GM12878 (cell line): ENCODE measurements at regions not wholly inside any gene's neighbourhood (a gene's known extent, or its start where the extent isn't known, plus 50 kb on each side); places are given as distances from the start of the nearest gene placed in this dataset.

ENCODE experiments used
- ATAC-seq: fragments of 200-7000 bp; cut with Tn5 transposase; 3 replicates; pipeline ENCODE4 v1.9.1; 2020; ENCODE audit warnings: mild to moderate bottlenecking, moderate library complexity
- BruUV-seq: library from RNA; stranded (reverse); fragments of 400-500 nt; replicated peaks from 2 replicates; lab custom pipeline; 2021; lab: Mats Ljungman, UMichigan
- CTCF ChIA-PET: fragments of 300-600 bp; sonication (Branson Sonifier 250); formaldehyde crosslinking; extraction: SDS; loops from one replicate; lab custom pipeline; 2021; ENCODE audit warnings: inconsistent platforms; lab: Yijun Ruan, JAX
- POLR2A ChIA-PET: fragments of 350-600 bp; formaldehyde crosslinking; extraction: SDS; loops from one replicate; lab custom pipeline; 2021; ENCODE audit warnings: inconsistent platforms; lab: Charles Lee
- RAD21 ChIA-PET: fragments of 300-600 bp; sonication (Branson Sonifier 250); formaldehyde crosslinking; loops from one replicate; lab custom pipeline; 2023; ENCODE audit warnings: antibody characterized with exemption; ENCODE audit not compliant: unreplicated experiment; lab: Charles Lee
- SMC1A ChIA-PET: fragments of 300-600 bp; sonication (Branson Sonifier 250); formaldehyde crosslinking; loops from one replicate; lab custom pipeline; 2023; ENCODE audit not compliant: unreplicated experiment, uncharacterized antibody; lab: Charles Lee
- DNase-seq: peaks from one replicate; pipeline ENCODE4 v3.0.0-alpha.2; 2011; ENCODE audit warnings: low read depth, low spot score
- FAIRE-seq: peaks from 3 replicates; lab custom pipeline; 2011; peaks lifted over from hg19 to GRCh38; lab: Jason Lieb, UNC
- H2AFZ ChIP-seq: 2 replicates; pipeline ENCODE4 v1.6.0; 2011; ENCODE audit warnings: low read depth, low read length, control low read depth; ENCODE audit not compliant: control insufficient read depth
- H3K27ac ChIP-seq: 2 replicates; pipeline ENCODE4 v1.5.1; 2011; ENCODE audit warnings: control low read depth; ENCODE audit not compliant: control insufficient read depth, insufficient read depth
- H3K27me3 ChIP-seq, 2 experiments: replicated peaks in 1 of 2; 2 replicates each; pipeline versions ENCODE4 v1.6.0 to v1.6.1; 2011; ENCODE audit warnings: low read length in 1 of 2; ENCODE audit not compliant: control insufficient read depth in 2 of 2, insufficient read depth in 2 of 2
- H3K36me3 ChIP-seq, 2 experiments: 2 replicates each; pipeline ENCODE4 v1.5.1; 2011; ENCODE audit warnings: low read length in 1 of 2; ENCODE audit not compliant: control insufficient read depth in 2 of 2, insufficient read depth in 2 of 2
- H3K4me1 ChIP-seq: 2 replicates; pipeline ENCODE4 v1.6.1; 2011; ENCODE audit warnings: mild to moderate bottlenecking, low read length, moderate library complexity, mixed read lengths; ENCODE audit not compliant: control insufficient read depth, insufficient read depth
- H3K4me2 ChIP-seq: 2 replicates; pipeline ENCODE4 v1.6.0; 2011; ENCODE audit warnings: control low read depth; ENCODE audit not compliant: control insufficient read depth, insufficient read depth
- H3K4me3 ChIP-seq: fragments of 200-600 bp; sonication (generic); 2 replicates; pipeline ENCODE4 v1.5.1; 2016
- H3K79me2 ChIP-seq: 2 replicates; pipeline ENCODE4 v1.6.0; 2011; ENCODE audit warnings: low read length; ENCODE audit not compliant: control insufficient read depth, insufficient read depth
- H3K9ac ChIP-seq: 2 replicates; pipeline ENCODE4 v1.8.0; 2011; ENCODE audit warnings: low read length, control low read depth, mixed read lengths; ENCODE audit not compliant: control insufficient read depth, insufficient read depth
- H3K9me3 ChIP-seq: replicated peaks from 3 replicates; pipeline ENCODE4 v1.5.1; 2011; ENCODE audit warnings: mild to moderate bottlenecking, low read length; ENCODE audit not compliant: control insufficient read depth, insufficient read depth
- H4K20me1 ChIP-seq: 2 replicates; pipeline ENCODE4 v1.6.0; 2011; ENCODE audit not compliant: control insufficient read depth, insufficient read depth
- ASH2L ChIP-seq: fragments of 300-600, 200-600 bp; sonication (generic); IDR thresholded peaks from 2 replicates; pipeline ENCODE4 v1.6.1; 2017; ENCODE audit warnings: low read depth, mild to moderate bottlenecking, borderline replicate concordance
- EGR1 ChIP-seq, 2 experiments: IDR thresholded peaks; 1 replicate in 1 of 2; 2 replicates in 1 of 2; pipeline ENCODE4 v1.6.1; 2011 to 2012; ENCODE audit warnings: low read depth in 2 of 2, low read length in 2 of 2, borderline replicate concordance in 1 of 2, mild to moderate bottlenecking in 1 of 2, moderate library complexity in 1 of 2
- IRF4 ChIP-seq: IDR thresholded peaks from 2 replicates; pipeline ENCODE4 v1.6.1; 2011; ENCODE audit warnings: low read depth, low read length
- JUNB ChIP-seq: IDR thresholded peaks from 2 replicates; pipeline ENCODE4 v1.6.1; 2016; ENCODE audit warnings: antibody characterized with exemption, mild to moderate bottlenecking
- whole genome bisulfite sequencing: methylation state at CpG from one replicate; pipeline ENCODE4 v1.1.6; 2016; ENCODE audit warnings: low lambda C conversion rate; ENCODE audit not compliant: insufficient replicate concordance, insufficient coverage; ENCODE audit errors: missing lambda C conversion rate; 5-methylcytosine and 5-hydroxymethylcytosine counted together
- in situ Hi-C: fragments of 300-500 bp; cut with MboI; formaldehyde crosslinking; loops from 9 replicates; pipeline ENCODE4 v1.14.3; 2018; ENCODE audit warnings: mixed read lengths
- intact Hi-C: fragments of 100-400 bp; cut with micrococcal nuclease; formaldehyde crosslinking; loops from one replicate; pipeline ENCODE4 v1.14.2; 2022; ENCODE audit not compliant: unreplicated experiment
- TF ChIP-seq, protein P1 (sequence below): IDR thresholded peaks from 2 replicates; pipeline ENCODE4 v1.6.1; 2011; ENCODE audit warnings: borderline replicate concordance, low read depth, mild to moderate bottlenecking, moderate library complexity, low read length; ENCODE audit not compliant: insufficient read depth, poor library complexity, severe bottlenecking
- TF ChIP-seq, protein P2 (sequence below): fragments of 450-650 bp; IDR thresholded peaks from 2 replicates; pipeline ENCODE4 v1.6.1; 2017; ENCODE audit warnings: mild to moderate bottlenecking, low read depth, inconsistent platforms; ENCODE audit not compliant: poor library complexity, severe bottlenecking

DNA sequence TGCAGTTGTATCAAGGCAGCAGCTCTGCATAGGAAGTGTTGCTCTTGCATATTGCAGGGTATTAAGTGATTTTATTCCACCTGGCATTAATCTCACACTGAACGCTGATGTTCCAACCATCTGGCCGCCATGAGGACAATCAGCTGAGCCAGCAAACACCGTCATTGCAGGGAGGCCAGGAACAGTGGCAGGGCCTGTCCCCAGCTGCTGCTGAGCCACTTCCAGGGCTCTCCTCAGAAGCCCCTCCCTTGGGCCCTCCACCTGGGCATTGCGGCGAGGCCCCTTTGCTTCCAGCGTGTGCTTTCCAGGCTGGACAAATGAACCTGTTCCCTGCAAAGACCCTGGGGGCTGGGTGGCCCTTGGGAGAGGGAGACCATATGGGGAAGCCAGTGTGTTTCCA lies 171.6 kb upstream of the C1orf174 start:
- WGBS = 18% methylated on average over 6 of the region's 6 CpGs
- H3K27me3 ChIP-seq = no peaks in the 10 kb centered on the region
- ChIA-PET SMC1A (no interaction called here), CTCF (no interaction called here), RAD21 (no interaction called here), POLR2A (no interaction called here)
- no peak for ATAC-seq
- TF ChIP-seq, protein P1, sequence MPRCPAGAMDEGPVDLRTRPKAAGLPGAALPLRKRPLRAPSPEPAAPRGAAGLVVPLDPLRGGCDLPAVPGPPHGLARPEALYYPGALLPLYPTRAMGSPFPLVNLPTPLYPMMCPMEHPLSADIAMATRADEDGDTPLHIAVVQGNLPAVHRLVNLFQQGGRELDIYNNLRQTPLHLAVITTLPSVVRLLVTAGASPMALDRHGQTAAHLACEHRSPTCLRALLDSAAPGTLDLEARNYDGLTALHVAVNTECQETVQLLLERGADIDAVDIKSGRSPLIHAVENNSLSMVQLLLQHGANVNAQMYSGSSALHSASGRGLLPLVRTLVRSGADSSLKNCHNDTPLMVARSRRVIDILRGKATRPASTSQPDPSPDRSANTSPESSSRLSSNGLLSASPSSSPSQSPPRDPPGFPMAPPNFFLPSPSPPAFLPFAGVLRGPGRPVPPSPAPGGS = no peak
- TF ChIP-seq EGR1 (IDR thresholded peaks at IDR 0.05; ENCODE audit: borderline replicate concordance in 1 of 2, low read depth in 2 of 2, low read length in 2 of 2) (no peak), ASH2L (no peak), IRF4 (no peak)
- H3K36me3 ChIP-seq = no peaks in the 10 kb centered on the region
- no peak for FAIRE-seq
- H2AFZ ChIP-seq = no peak overlapping the region
- DNase-seq = no peak
- no TSS peak for BruUV-seq
- H3K9me3 ChIP-seq = no peaks in the 10 kb centered on the region; the same call in 2 of the 3 replicates
- H4K20me1 ChIP-seq = no peaks in the 10 kb centered on the region
- no peak overlapping the region for H3K4me3 ChIP-seq
- no peaks in the 10 kb centered on the region for H3K4me1 ChIP-seq
- intact Hi-C loops = no loop called here
- in situ Hi-C loops = no loop called here
- no peaks in the 10 kb centered on the region for H3K79me2 ChIP-seq
- no peak overlapping the region for H3K4me2 ChIP-seq
- no peak overlapping the region for H3K27ac ChIP-seq
- H3K9ac ChIP-seq = no peak overlapping the region

DNA sequence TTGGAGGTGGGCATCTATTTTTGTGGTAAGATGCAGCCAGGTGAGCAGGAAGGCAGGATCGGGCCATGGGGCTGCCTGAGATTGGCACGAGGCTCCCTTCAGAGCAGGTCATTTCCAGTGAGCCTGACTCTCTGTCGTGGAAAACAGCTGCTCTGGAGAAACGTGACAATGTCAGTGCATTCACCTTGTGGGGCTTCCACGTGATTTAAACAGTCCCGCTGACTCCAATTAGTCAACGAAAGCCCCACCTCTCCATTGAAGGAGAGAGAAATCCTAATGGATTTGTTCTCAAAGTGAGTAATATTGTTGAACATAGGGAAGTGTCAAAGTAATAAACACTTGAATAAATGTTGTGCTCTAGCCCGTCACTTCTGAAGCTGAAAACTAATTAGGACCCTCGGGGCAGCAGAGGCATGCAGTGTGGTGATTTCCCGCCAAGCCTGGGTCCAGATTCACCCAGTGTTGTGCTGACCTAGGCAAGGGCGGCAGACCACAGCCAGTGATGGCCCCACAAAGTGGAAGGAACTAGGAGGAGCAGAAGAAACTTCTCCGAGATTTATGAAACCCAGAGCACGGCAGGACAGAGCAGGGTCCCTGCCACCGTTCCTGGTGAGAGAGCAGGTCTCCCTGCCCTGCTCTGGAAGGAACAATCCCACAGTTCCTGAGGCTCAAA lies 172.5 kb upstream of the C1orf174 start:
- SMC1A ChIA-PET = no interaction called here

More for the DNA sequence above, 172.5 kb upstream of the C1orf174 start:
- Histone ChIP-seq H3K4me1 (no peaks in the 10 kb centered on the region), H3K27me3 (no peaks in the 10 kb centered on the region), H3K4me3 (no peak overlapping the region), H2AFZ (no peak overlapping the region), H3K27ac (no peak overlapping the region), H4K20me1 (no peaks in the 10 kb centered on the region), H3K9me3 (no peaks in the 10 kb centered on the region; the same call in 2 of the 3 replicates), H3K9ac (no peak overlapping the region), H3K79me2 (no peaks in the 10 kb centered on the region), H3K4me2 (no peak overlapping the region), H3K36me3 (no peaks in the 10 kb centered on the region)
- WGBS = 7% methylated on average over 14 of the region's 14 CpGs
- intact Hi-C loops (no loop called here), in situ Hi-C loops (no loop called here)
- ChIA-PET RAD21 (no interaction called here), CTCF (interaction anchor here (0.6 kb wide), 1 partner anchor 14 kb away, joined by 3 read pairs; no protein-coding TSS in a partner anchor), POLR2A (no interaction called here)
- BruUV-seq = no TSS peak
- DNase-seq (no peak), FAIRE-seq (no peak), ATAC-seq (no peak)
- TF ChIP-seq JUNB = no peak
- TF ChIP-seq, protein P2, sequence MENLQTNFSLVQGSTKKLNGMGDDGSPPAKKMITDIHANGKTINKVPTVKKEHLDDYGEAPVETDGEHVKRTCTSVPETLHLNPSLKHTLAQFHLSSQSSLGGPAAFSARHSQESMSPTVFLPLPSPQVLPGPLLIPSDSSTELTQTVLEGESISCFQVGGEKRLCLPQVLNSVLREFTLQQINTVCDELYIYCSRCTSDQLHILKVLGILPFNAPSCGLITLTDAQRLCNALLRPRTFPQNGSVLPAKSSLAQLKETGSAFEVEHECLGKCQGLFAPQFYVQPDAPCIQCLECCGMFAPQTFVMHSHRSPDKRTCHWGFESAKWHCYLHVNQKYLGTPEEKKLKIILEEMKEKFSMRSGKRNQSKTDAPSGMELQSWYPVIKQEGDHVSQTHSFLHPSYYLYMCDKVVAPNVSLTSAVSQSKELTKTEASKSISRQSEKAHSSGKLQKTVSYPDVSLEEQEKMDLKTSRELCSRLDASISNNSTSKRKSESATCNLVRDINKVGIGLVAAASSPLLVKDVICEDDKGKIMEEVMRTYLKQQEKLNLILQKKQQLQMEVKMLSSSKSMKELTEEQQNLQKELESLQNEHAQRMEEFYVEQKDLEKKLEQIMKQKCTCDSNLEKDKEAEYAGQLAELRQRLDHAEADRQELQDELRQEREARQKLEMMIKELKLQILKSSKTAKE = no peak
